Neural cell (in vitro differentiated cells): ENCODE measurements at regions not wholly inside any gene's neighbourhood (a gene's known extent, or its start where the extent isn't known, plus 50 kb on each side); places are given as distances from the start of the nearest gene placed in this dataset.

Experiments used
- H2AFZ ChIP-seq: fragments of 200-600, 300-800 bp; sonication (generic), shearing (Covaris generic); 2 replicates; pipeline ENCODE4 v1.6.0; 2014; ENCODE audit warnings: low read depth, mild to moderate bottlenecking, antibody characterized with exemption, low read length, moderate library complexity
- H3F3A ChIP-seq: fragments of 200-600 bp; shearing (Covaris generic); 2 replicates; pipeline ENCODE4 v1.6.1; 2016; ENCODE audit warnings: mild to moderate bottlenecking, moderate library complexity, mixed read lengths, antibody characterized with exemption, low read length; ENCODE audit not compliant: insufficient read depth, poor library complexity, severe bottlenecking
- H3K27ac ChIP-seq: fragments of 200-600, 300-800 bp; sonication (generic), shearing (Covaris generic); 2 replicates; pipeline ENCODE4 v1.5.1; 2014; ENCODE audit warnings: mild to moderate bottlenecking, low read length, moderate library complexity
- H3K27me3 ChIP-seq: fragments of 300-800, 200-600 bp; sonication (generic), shearing (Covaris generic); 2 replicates; pipeline ENCODE4 v1.6.0; 2014; ENCODE audit warnings: mild to moderate bottlenecking, low read depth, low read length, moderate library complexity; ENCODE audit not compliant: insufficient read depth
- H3K36me3 ChIP-seq: fragments of 300-800, 200-600 bp; sonication (generic), shearing (Covaris generic); 2 replicates; pipeline ENCODE4 v1.5.1; 2014; ENCODE audit warnings: mild to moderate bottlenecking, antibody characterized with exemption, low read length, moderate library complexity; ENCODE audit not compliant: insufficient read depth
- H3K4me2 ChIP-seq: fragments of 300-800, 200-600 bp; sonication (generic), shearing (Covaris generic); 2 replicates; pipeline ENCODE4 v1.6.0; 2014; ENCODE audit warnings: mild to moderate bottlenecking, low read length
- H3K4me3 ChIP-seq: fragments of 300-800, 200-600 bp; sonication (generic), shearing (Covaris generic); 2 replicates; pipeline ENCODE4 v1.5.1; 2014; ENCODE audit warnings: mild to moderate bottlenecking, low read length, moderate library complexity
- H3K79me2 ChIP-seq: fragments of 200-600 bp; shearing (Covaris generic); replicated peaks from 2 replicates; pipeline ENCODE4 v1.6.0; 2014; ENCODE audit warnings: mild to moderate bottlenecking, low read length, moderate library complexity; ENCODE audit not compliant: insufficient read depth
- H3K9ac ChIP-seq: fragments of 300-800, 200-600 bp; sonication (generic), shearing (Covaris generic); 2 replicates; pipeline ENCODE4 v1.6.1; 2016; ENCODE audit warnings: mild to moderate bottlenecking, low read length, mixed read lengths
- H3K9me2 ChIP-seq: fragments of 200-600 bp; shearing (Covaris generic); 2 replicates; pipeline ENCODE4 v1.6.1; 2016; ENCODE audit warnings: mild to moderate bottlenecking, low read length, mixed read lengths; ENCODE audit not compliant: insufficient read depth
- H3K9me3 ChIP-seq: fragments of 200-600, 300-800 bp; sonication (generic), shearing (Covaris generic); 2 replicates; pipeline ENCODE4 v1.6.1; 2016; ENCODE audit warnings: mild to moderate bottlenecking, mixed run types, low read length, moderate library complexity, mixed read lengths
- H4K20me1 ChIP-seq: fragments of 200-600 bp; shearing (Covaris generic); 2 replicates; pipeline ENCODE4 v1.6.1; 2016; ENCODE audit warnings: mild to moderate bottlenecking, mixed run types; ENCODE audit not compliant: insufficient read depth
- CTCF ChIP-seq: fragments of 450-650 bp; IDR thresholded peaks from 2 replicates; pipeline ENCODE4 v1.5.1; 2014; ENCODE audit warnings: antibody characterized with exemption, mild to moderate bottlenecking, moderate library complexity; ENCODE audit not compliant: poor library complexity, severe bottlenecking
- EP300 ChIP-seq: fragments of 450-650 bp; conservative IDR thresholded peaks from 2 replicates; pipeline ENCODE4 v1.6.1; 2014; ENCODE audit warnings: antibody characterized with exemption, mild to moderate bottlenecking, moderate library complexity; ENCODE audit not compliant: poor library complexity, severe bottlenecking
- EZH2 ChIP-seq: fragments of 200-600, 300-800 bp; shearing (Covaris generic), sonication (generic); IDR thresholded peaks from 2 replicates; pipeline ENCODE4 v1.6.1; 2014; ENCODE audit warnings: antibody characterized with exemption, low read length, borderline replicate concordance, mild to moderate bottlenecking; ENCODE audit not compliant: insufficient read depth, poor library complexity, severe bottlenecking
- MXI1 ChIP-seq: fragments of 450-650 bp; conservative IDR thresholded peaks from 2 replicates; pipeline ENCODE4 v1.6.1; 2014; ENCODE audit warnings: antibody characterized with exemption, mild to moderate bottlenecking; ENCODE audit not compliant: poor library complexity, severe bottlenecking
- POLR2AphosphoS5 ChIP-seq: IDR thresholded peaks from 2 replicates; pipeline ENCODE4 v1.6.1; 2012
- RAD21 ChIP-seq: fragments of 450-650 bp; conservative IDR thresholded peaks from 2 replicates; pipeline ENCODE4 v1.6.1; 2014; ENCODE audit warnings: antibody characterized with exemption, mild to moderate bottlenecking, moderate library complexity
- SMC3 ChIP-seq: fragments of 450-650 bp; conservative IDR thresholded peaks from 2 replicates; pipeline ENCODE4 v1.6.1; 2014; ENCODE audit warnings: antibody characterized with exemption, mild to moderate bottlenecking, moderate library complexity; ENCODE audit not compliant: poor library complexity
- TAF1 ChIP-seq: IDR thresholded peaks from 2 replicates; pipeline ENCODE4 v1.6.1; 2012; ENCODE audit warnings: low read depth
- TF ChIP-seq, protein P1 (sequence below): IDR thresholded peaks from 2 replicates; pipeline ENCODE4 v1.6.1; 2012; ENCODE audit warnings: borderline replicate concordance

DNA sequence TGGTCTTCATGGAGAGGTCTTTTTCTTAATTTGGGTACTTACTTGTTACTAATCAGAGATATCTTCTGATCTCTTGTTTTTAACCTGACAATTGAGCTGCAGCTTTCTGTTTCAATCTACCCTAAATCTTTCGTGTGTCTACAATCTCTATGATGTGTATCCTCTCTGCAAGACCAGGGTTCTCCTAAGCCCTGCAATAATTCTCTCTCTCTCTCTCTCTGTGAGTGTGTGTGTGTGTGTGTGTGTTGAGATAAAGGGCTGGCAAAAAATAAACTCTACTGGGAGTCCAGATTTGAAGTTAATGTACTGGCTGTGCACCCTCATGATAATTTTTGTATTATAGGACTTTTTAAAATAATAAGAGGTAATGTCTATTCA is 57.8 kb upstream of the FBXL7 start:
- H3K27me3 ChIP-seq, result no peaks in the 10 kb centered on the region
- H2AFZ ChIP-seq, result no peak overlapping the region
- H3K4me3 ChIP-seq, result no peak overlapping the region
- no peaks in the 10 kb centered on the region for H4K20me1 ChIP-seq
- no peak overlapping the region for H3K4me2 ChIP-seq
- no peaks in the 10 kb centered on the region for H3F3A ChIP-seq
- no peaks in the 10 kb centered on the region for H3K79me2 ChIP-seq
- no peak for TF ChIP-seq EZH2
- no peak for TF ChIP-seq POLR2AphosphoS5
- no peak for TF ChIP-seq EP300
- TF ChIP-seq, protein P1, sequence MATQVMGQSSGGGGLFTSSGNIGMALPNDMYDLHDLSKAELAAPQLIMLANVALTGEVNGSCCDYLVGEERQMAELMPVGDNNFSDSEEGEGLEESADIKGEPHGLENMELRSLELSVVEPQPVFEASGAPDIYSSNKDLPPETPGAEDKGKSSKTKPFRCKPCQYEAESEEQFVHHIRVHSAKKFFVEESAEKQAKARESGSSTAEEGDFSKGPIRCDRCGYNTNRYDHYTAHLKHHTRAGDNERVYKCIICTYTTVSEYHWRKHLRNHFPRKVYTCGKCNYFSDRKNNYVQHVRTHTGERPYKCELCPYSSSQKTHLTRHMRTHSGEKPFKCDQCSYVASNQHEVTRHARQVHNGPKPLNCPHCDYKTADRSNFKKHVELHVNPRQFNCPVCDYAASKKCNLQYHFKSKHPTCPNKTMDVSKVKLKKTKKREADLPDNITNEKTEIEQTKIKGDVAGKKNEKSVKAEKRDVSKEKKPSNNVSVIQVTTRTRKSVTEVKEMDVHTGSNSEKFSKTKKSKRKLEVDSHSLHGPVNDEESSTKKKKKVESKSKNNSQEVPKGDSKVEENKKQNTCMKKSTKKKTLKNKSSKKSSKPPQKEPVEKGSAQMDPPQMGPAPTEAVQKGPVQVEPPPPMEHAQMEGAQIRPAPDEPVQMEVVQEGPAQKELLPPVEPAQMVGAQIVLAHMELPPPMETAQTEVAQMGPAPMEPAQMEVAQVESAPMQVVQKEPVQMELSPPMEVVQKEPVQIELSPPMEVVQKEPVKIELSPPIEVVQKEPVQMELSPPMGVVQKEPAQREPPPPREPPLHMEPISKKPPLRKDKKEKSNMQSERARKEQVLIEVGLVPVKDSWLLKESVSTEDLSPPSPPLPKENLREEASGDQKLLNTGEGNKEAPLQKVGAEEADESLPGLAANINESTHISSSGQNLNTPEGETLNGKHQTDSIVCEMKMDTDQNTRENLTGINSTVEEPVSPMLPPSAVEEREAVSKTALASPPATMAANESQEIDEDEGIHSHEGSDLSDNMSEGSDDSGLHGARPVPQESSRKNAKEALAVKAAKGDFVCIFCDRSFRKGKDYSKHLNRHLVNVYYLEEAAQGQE, result no peak
- no peak for TF ChIP-seq TAF1
- TF ChIP-seq SMC3, result no peak
- TF ChIP-seq RAD21, result no peak
- no peak for TF ChIP-seq MXI1
- TF ChIP-seq CTCF, result no peak
- no peak overlapping the region for H3K9ac ChIP-seq
- no peaks in the 10 kb centered on the region for H3K9me2 ChIP-seq
- no peaks in the 10 kb centered on the region for H3K36me3 ChIP-seq
- no peak overlapping the region for H3K27ac ChIP-seq
- no peaks in the 10 kb centered on the region for H3K9me3 ChIP-seq

- no peak overlapping the region for H3K4me3 ChIP-seq
- no peaks in the 10 kb centered on the region for H3F3A ChIP-seq
- no peak overlapping the region for H3K27ac ChIP-seq
- no peak for TF ChIP-seq SMC3
- TF ChIP-seq MXI1, result no peak
- no peak for TF ChIP-seq TAF1
- TF ChIP-seq RAD21, result no peak
- no peak for TF ChIP-seq CTCF
- TF ChIP-seq, protein P1, result no peak
- TF ChIP-seq EZH2, result no peak
- TF ChIP-seq EP300, result no peak
- TF ChIP-seq POLR2AphosphoS5, result no peak
- H3K9ac ChIP-seq, result no peak overlapping the region
- no peaks in the 10 kb centered on the region for H3K9me3 ChIP-seq
- no peak overlapping the region for H2AFZ ChIP-seq
- H3K4me2 ChIP-seq, result no peak overlapping the region
- no peaks in the 10 kb centered on the region for H3K9me2 ChIP-seq
- H3K36me3 ChIP-seq, result no peaks in the 10 kb centered on the region
- no peaks in the 10 kb centered on the region for H3K27me3 ChIP-seq
- H4K20me1 ChIP-seq, result no peaks in the 10 kb centered on the region
- no peaks in the 10 kb centered on the region for H3K79me2 ChIP-seq
These were observed 58.4 kb upstream of the FBXL7 start for GRCh38 chr5:15441433-15442192.
